COLO668 (cell line): ENCODE measurements at regions not wholly inside any gene's neighbourhood (a gene's known extent, or its start where the extent isn't known, plus 50 kb on each side); places are given as distances from the start of the nearest gene placed in this dataset.
"Not testable (repeated sequence)": the region's sequence is repeated elsewhere in the genome, so short reads cannot be mapped to it uniquely, and the experiment has no call there.

ENCODE experiments used
- DNase-seq: peaks from one replicate; lab custom pipeline; 2025; ENCODE audit not compliant: unreplicated experiment; lab: John Stamatoyannopoulos, UW

DNA sequence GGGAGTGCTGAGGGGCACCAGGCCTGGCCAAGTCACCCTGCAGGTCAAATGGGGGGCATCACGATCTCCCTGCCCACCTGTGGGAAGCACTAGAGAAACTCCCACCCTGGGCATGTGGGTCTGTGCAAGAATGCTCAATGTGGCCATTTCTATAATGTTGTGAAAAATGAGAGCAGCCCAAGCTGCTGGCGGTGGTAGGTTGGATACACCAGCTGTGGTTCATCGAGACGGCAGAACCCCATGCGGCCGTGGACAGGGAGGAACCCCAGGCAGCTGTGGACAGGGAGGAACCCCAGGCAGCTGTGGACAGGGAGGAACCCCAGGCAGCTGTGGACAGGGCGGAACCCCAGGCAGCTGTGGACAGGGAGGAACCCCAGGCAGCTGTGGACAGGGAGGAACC, 129.1 kb downstream of the BRD1 start:
- DNase-seq: not testable (repeated sequence)

DNA sequence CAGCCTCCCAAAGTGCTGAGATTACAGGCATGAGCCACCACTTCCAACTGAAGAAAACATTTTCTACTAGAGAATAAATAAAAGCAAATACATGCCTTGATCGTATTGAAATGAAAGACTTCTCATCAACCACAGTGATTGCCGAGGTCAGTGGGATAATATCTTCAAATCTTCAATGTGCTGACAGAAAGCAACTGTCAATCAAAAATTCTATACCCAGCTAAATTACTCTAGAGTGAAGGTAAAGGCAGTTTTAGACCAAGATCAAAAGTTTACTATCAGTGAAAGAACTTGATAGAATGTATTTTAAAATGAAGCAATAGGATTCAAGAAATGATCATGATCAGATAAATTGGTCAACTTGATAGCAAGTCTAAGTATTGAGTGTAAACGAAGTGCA, 130.6 kb downstream of the BRD1 start:
- DNase-seq: no peak

DNA sequence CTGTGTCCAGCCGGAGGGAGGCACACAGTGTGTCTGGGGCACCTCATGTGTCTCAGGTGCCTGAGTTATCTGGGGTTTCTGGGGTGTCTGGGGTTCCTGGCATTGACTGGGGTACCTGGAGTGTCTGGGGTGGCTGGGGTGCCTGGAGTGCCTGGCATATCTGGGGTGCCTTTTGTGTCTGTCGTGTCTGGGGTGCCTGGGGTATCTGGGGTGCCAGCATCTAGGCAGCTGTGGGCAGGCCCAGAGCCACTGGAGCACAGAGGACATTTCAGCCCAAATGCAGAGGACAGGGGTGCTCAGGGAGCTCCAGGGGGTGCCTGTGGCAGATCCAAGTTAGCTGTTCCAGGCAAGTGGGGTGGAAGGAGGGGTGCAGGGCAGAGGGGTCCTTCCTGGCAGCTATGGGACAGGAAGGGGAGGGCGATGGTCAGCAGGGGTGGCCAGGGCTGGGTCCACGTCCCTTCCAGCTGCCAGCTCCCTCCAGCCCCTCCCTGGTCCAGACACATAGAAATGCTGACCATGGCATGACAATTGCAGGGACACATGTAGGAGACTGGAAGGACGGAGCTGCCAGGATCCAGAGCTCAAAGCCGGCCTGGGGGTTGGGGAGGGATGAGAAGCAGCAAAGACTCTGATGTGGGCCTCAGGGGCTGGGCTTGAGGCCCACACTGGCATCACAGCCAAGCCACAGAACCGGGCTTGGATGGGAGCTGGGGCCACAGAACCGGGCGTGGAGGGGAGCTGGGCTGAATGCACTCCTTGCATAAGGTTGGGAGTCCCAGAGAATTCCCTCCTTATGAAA, 133.0 kb downstream of the BRD1 start:
- DNase-seq: no peak

DNA sequence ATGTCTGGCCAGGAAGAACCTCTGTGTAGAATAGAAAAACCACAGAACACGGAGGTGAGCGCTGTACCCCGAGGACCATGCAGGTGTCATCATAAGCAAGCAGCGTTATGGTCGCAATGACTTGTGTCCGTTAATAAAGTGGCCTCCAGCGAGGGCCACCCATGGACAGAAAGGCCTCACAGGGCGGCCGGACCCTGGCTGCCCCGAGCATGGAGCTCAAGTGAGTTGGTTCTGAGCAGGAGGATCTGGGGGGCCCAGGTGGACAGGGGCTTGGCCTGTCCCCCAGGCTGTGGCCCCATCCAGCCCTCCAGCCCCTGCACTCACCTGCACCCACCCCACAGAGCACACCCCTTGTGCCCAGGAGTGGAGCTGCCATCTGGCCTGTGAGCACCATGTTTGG, 133.8 kb downstream of the BRD1 start:
- no peak for DNase-seq

DNA sequence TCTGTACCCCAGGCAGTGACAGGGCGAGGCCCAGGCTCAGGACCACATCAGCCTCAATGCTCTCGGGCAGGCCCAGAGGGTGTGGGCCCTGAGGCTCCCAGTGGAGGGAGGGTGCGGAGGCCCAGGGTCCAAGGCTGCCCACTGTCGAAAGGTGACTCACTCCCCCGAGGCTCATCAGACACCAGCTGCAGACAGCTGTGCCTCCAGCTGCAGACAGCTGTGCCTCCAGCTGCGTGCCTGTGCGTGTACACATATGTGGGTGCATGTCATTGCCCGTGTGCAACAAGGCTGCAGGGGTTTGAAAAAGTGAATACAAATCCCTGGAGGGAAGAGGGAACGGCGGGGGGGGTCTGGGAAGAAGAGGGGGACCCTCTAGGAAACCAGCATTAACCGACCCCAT, 134.3 kb downstream of the BRD1 start:
- no peak for DNase-seq

DNA sequence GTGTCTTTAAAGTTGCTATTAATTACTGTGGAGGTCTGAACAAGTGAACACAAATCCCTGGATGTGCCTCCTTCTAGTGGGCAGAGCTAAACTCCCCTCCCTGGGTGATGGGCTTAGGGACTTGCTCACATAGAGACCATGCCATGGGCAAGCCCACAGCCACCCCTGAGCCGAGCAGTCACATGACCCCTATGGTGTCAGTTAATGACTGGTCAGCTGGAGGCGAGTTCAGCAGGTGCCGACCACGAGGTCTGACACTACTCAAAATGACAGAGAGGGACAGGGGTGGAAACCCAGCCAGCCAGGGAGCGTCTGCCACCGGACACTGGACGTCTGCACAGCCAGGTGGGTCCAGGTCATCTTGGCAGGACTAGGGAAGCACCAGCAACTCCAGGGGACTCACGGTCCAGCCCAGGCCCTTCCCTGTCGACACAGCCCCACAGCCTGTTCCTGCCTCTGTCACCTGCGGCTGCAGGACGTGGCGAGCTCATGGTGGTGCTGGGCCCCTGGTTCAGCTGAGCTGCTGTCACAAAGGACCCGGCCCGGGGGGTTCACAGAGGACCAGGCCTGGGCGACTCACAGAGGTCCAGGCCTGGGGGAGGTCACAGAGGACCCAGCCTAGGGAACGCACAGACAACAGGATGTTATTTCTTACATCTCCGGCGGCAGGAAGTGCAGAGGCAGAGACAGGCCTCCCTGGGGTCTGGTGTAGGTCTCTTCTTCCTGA, 135.0 kb downstream of the BRD1 start:
- no peak for DNase-seq

DNA sequence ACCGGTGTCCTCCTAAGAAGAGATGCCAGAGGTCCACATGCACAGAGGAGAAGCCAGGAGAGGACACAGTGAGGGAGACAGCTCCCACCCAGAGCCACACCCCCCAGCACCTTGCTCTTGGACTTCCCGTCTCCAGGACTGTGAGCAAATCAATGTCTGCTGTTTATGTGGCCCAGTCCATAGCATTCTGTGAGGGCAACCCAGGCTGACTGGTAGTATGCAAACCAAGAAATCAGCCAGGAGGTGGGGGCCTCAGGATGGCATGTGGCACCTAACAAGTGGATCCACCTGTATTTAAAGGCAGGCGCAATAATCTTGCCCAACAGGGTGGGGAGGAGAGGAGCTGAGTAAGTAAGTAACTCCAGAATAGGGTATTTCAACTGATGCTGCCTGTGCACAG, 136.4 kb downstream of the BRD1 start:
- no peak for DNase-seq

DNA sequence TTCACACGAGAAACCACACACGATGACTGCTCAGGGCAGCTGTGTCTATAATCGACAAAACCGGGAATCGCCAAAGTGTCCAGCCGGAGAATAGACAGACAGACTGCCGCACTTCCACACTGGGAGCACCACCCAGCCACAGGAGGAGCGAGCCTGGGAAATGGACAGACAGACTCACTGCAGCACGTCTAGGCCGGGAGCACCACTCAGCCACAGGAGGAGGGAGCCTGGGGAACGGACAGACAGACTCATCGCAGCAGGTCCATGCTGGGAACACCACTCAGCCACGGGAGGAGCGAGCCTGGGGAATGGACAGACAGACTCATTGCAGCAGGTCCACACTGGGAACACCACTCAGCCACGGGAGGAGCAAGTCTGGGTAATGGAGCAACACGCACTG, 137.2 kb downstream of the BRD1 start:
- DNase-seq: no peak

DNA sequence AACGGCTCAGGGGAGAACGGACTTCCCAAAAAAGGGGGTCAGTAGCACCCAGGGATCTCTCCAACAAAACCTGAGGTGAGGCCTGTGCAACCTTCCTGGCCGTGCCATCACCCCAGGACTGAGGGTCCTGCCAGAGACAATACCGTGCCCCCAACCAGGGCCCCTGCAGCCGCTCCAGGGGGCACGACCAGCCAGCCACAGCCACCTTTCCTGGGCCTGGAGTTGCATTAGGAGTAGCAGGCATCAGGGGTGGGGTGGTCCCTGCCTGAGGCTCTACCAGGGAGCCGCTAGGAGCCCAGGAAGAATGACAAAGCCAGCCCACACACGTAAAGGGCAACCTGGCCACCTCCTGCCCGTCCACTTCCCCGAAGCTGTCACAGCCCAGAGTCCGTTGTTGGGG, 137.8 kb downstream of the BRD1 start:
- DNase-seq: no peak

DNA sequence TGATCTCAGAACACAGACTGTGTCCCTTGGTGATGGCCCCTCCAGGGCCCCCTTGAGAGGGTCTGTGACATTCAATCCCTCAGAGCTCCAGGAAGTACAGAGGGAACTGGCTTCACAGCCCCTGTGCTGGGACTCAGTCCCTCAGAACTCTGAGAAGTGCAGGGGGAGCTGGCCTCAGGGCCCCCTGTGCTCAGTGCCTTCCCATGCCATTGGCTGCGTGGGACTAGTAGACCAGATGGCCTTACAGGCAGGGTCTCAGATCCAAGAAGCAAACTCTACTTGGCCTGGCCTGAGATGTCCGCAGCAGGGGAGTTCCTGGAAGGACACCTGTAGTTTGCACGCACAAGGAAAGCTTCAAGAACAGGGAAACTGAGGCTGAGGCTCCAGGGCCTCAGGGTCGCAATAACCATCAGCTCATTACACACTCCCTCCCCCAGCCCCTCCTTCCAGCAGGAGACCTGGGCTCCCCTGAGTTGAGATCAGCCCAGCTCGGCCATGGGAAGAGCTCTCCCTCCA, 138.4 kb downstream of the BRD1 start:
- no peak for DNase-seq

DNA sequence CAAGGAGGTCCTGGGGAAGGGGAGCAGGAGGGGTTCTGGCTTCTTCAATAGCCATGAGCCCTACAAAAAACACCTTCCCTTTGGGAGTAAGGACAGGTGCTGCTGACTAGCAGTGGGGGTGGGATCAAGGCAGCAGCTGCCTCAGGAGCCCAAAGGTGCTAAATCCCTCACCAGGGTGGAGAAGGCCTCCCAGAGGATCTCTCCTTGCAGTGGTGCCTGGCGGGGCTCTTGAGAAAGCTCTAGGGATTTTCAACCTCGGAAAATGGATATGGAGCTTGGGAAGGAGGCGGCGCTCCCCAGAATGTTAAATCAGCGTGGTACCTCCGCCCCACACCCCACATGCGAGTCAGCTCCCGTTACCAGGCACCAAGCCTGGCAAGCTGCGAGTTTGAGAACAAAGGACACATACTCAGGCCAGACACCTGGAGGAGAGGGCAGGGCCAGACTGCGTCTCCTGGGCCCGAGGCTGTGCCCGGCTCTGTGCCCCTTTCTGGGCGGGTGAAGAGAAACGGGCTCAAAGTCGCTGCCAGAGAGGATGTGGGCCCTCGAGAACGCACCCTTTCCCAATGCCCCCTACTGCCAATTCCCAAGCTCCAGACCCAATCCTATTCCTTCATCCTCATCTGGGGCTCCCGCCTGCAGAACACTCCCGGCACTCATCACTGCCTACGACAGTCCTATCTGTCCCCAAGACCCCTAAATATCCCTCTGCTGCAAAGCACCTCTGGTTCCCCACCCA, 139.0 kb downstream of the BRD1 start:
- DNase-seq: peak; percentile 14

DNA sequence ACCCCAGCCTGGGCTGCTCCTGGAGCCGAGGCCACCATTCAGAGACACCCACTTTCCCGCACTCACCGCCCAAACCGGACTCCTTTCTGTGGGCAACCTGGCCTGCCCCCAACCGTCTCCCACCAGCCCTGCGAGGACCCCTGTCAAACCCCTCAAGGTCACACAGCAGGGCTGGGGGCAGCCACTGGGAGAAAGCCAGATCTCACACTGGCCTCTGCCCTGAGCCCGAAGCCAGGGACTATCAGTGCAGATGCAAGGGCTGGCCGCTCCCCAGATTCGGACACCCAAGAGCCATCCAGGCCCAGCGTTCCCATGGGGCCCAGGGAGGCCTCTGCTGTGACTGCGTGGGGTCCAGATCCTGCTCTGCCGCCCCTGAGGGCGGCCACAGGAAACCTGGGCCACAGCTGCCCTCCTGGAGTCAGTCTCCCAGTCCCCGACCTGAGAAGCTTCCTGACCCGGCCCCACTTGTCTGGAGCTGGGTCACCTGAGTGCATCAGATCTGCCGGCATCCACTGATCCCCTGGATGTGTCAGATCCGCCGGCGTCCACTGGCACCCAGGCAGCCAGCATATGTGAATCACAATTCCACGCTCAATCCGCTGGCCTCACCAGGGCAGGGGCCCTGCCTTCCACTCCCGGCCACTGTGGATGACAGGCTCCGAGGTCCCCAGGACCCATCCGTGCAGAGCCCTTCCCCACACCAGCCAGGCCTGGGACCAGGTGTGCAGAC, 139.7 kb downstream of the BRD1 start:
- DNase-seq: no peak

DNA sequence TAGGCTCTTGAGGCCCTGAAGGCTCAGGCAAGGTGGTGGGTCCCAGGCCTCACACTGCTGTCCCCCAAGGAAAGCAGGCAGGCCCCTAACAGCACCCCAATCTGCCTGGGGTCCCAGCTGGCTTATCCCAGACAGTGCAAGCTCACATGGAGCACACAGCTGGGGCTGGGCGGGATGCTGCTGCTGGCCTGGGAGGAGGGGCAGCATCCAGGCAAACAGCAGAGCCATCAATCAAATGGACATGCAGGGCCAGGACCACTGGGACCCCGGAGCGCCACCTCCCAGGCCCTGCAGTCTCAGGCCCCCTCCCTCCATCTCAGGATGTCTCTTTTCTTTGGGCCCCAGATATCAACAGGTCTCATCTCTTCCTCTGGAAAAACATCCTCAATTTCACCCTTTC, 140.3 kb downstream of the BRD1 start:
- no peak for DNase-seq

DNA sequence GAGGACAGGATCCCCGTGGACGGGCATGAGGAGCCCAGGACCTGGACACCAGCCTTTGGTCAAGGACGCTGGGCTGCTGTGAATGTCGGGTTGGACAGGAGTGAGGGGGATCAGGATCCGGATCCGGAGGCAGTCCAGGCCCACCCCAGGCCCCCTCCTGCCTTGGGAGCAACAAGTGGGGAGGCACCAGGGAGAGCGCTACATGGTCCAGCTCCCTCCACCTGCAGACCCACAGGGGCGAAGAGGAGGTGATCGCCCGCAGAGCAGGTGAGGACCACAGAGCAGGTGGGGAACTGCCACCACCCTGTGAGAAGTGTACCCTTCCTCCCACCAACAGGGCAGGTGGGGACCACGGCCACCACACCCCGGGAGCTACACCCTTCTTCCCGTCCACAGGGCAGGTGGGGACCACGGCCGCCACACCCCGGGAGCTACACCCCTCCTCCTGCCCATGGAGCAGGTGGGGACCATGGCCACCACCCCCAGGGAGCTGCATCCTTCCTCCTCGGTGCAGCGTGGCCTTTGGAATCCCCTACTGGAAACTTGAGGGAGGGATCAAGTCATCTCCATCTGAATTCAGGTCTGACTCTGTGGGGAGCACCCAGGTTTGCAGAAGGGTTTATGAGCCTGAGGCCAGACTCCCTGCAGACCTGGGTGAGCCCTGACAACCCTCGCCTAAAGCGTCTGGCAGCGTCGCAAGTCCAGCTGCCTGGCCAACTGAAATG, 141.0 kb downstream of the BRD1 start:
- DNase-seq: no peak

DNA sequence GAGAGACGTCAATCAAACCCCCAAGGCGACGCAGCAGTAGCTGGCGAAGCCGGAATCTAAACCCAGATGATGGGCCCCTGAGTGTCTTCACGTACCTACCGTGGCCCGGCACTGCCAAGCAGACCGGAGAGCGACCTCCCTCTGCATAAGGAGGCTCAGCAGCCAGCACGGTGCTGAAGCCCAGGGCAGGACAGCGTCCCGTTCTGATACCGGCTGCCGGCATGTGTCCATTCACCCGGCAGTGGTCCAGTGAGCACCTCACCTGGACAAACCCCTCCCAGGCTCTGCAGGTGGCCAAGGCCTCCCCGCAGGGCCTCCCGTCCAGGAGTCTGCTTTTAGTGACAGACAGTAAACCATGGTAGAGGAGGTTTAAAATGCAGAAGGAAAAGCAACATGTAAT, 142.0 kb downstream of the BRD1 start:
- DNase-seq: no peak

DNA sequence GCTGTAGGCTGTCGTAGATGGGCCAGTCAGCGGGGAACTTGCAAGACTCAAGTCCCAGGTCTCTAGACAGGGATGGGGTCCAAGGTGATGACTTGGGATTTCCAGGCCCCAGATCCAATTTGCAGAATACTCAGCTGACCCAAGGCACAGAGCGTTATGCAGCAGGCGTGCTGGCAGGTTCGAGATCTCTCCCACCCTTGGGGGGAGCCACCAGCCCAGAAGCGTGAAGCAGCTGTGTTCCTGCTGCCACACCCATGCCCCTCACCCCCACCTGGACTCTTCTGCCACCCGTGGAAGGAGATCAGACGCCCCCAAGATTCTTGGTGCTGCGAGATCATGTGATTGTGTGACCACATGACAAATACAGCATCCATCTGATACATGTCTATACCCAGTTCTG, 142.6 kb downstream of the BRD1 start:
- DNase-seq: no peak

DNA sequence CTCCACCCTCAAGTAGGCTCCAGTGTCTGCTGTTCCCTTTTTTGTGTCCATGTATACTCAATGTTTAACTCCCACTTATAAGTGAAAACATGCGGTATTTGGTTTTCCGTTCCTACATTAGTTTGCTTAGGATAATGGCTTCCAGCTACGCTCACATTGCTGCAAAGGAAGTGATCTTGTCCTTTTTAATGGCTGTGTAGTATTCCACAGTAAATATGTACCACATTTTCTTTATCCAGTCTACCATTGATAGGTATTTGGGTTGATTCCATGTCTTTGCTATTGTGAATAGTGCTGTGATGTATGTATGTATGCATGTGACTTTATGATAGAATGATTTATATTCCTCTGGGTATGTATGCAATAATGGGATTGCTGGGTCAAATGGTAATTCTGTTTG, 144.6 kb downstream of the BRD1 start:
- no peak for DNase-seq

DNA sequence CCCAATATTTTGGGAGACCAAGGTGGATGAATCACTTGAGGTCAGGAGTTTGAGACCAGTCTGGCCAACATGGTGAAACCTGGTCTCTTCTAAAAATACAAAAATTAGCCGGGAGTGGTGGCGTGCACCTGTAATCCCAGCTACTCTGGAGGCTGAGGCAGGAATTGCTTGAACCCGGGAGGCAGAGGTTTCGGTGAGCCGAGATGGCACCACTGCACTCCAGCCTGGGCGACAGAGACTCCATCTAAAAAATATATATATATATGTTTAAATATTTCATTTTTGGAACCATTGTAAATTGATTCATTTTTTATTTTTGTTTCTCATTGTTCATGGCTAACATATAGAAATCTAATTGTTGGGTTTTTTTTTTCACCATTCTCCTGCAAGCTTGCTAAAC, 146.9 kb downstream of the BRD1 start:
- DNase-seq: not testable (repeated sequence)

DNA sequence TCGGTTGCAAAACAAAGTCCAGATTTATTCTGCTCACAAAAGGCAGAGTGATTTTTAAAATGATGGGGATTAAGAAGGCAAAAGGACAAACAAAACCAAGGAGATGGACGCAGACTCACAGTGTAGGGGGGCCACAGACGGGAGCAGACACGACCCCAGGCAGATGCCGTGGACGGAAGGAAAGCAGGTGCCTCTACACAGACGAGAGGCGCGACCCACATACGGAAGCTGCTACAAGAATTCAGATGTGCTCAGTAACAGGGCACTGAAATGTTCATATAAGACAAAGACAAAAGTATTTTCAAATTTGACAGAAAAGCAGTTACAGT, 148.9 kb downstream of the BRD1 start:
- no peak for DNase-seq

DNA sequence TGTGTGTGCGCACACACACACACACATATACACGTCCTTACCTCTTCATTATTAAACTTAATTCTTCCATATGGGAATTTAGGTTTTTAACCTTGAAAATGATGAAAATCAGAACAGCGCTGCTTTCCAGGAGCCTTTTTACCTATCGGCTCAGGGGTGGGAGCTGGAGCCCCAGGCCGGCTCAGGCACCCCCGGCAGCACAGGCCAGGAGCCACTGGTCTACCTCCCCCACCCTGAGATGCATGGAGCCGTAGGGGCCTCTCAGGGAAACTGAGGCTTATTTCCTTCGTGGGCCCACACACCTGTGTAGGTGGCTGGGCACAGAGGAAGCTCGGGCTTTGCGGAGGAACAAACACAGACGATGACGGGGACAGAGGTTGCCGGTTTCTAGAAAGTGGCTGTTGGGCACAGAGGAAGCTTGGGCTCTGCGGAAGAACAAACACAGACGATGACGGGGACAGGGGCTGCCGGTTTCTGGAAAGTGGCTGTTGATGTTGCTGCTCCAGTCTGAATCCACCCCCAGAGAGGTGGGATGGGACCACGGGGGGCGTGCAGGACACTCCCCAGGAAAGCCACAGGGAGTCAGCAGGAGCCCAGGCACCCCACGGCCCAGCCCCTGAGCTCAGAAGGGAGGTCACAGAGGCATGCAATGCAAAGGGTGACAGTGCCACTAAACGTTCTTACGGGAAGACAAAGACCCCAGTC, 149.4 kb downstream of the BRD1 start:
- DNase-seq: no peak
